Esophagus muscularis mucosa (tissue), 4 donors: ENCODE measurements at regions not wholly inside any gene's neighbourhood (a gene's known extent, or its start where the extent isn't known, plus 50 kb on each side); places are given as distances from the start of the nearest gene placed in this dataset.

ENCODE experiments used
- DNase-seq: peaks from one replicate; pipeline ENCODE4 v3.0.0-alpha.2; 2017; ENCODE audit errors: extremely low spot score
- H3K27ac ChIP-seq, 4 donors: fragments of 200-600 bp; sonication (generic); replicated peaks in 1 of 4; 1 replicate in 3 of 4; 2 replicates in 1 of 4; pipeline ENCODE4 v1.5.1; 2016 to 2019; ENCODE audit warnings: mild to moderate bottlenecking in 1 of 4
- H3K27me3 ChIP-seq, 4 donors: fragments of 200-600 bp; sonication (generic); one replicate each; pipeline versions ENCODE4 v1.5.1 to v1.6.0; 2016 to 2019
- H3K36me3 ChIP-seq, 4 donors: fragments of 200-600 bp; sonication (generic); one replicate each; pipeline ENCODE4 v1.5.1; 2016 to 2019
- H3K4me1 ChIP-seq, 4 donors: fragments of 200-600 bp; sonication (generic); one replicate each; pipeline ENCODE4 v1.5.1; 2016 to 2019
- H3K4me3 ChIP-seq, 4 donors: fragments of 200-600 bp; sonication (generic); 1 replicate in 2 of 4; 2 replicates in 2 of 4; pipeline ENCODE4 v1.5.1; 2016 to 2019; ENCODE audit warnings: mild to moderate bottlenecking in 4 of 4, moderate library complexity in 1 of 4
- H3K9me3 ChIP-seq, 4 donors: fragments of 200-600 bp; sonication (generic); 1 replicate in 3 of 4; 2 replicates in 1 of 4; pipeline ENCODE4 v1.5.1; 2016 to 2019
- CTCF ChIP-seq, 3 experiments: fragments of 200-600 bp in 2 of 3; fragments of 450-650 bp in 1 of 3; sonication (generic) in 2 of 3; IDR thresholded peaks; one replicate each; pipeline ENCODE4 v1.5.1; 2017 to 2019; ENCODE audit warnings: antibody characterized with exemption in 3 of 3, mild to moderate bottlenecking in 2 of 3, moderate library complexity in 1 of 3
- EP300 ChIP-seq: sonication (generic); formaldehyde crosslinking; IDR thresholded peaks from one replicate; pipeline ENCODE4 v1.6.1; 2017; ENCODE audit warnings: antibody characterized with exemption
- POLR2A ChIP-seq: fragments of 450-650 bp; IDR thresholded peaks from one replicate; pipeline ENCODE4 v1.6.1; 2017; ENCODE audit warnings: antibody characterized with exemption, moderate library complexity, mild to moderate bottlenecking, low read depth
- POLR2AphosphoS5 ChIP-seq, 2 donors: sonication (generic); formaldehyde crosslinking; IDR thresholded peaks; one replicate each; pipeline ENCODE4 v1.6.1; 2017; ENCODE audit warnings: antibody characterized with exemption in 2 of 2
- WGBS: methylation state at CpG from one replicate; pipeline ENCODE4 v1.1.5; 2018; 5-methylcytosine and 5-hydroxymethylcytosine counted together
- intact Hi-C: fragments of 100-400 bp; cut with DNase I; formaldehyde crosslinking; loops from one replicate; pipeline ENCODE4 v1.15.1; 2023

- Histone ChIP-seq H3K4me1 (peaks cover 0 to 4% (median 0%) of the 10 kb centered on the region in 4 donors), H3K27ac (no peak overlapping the region), H3K9me3 (no peaks in the 10 kb centered on the region), H3K36me3 (no peaks in the 10 kb centered on the region), H3K4me3 (no peak overlapping the region), H3K27me3 (no peaks in the 10 kb centered on the region)
- no peak for DNase-seq
- intact Hi-C loops, result no loop called here
- TF ChIP-seq EP300 (no peak), POLR2AphosphoS5 (IDR thresholded peaks at IDR 0.05) (no peak)
These were observed 54.0 kb upstream of the CCBE1 start for GRCh38 chr18:59751186-59751585.

GRCh38 chr18:59748628-59749360 lies 51.6 kb upstream of the CCBE1 start:
- DNase-seq, result no peak
- Histone ChIP-seq H3K27me3 (no peaks in the 10 kb centered on the region), H3K27ac (no peak overlapping the region), H3K36me3 (no peaks in the 10 kb centered on the region), H3K4me3 (no peak overlapping the region), H3K9me3 (no peaks in the 10 kb centered on the region), H3K4me1 (peaks cover 0 to 4% (median 0%) of the 10 kb centered on the region in 4 donors)
- TF ChIP-seq POLR2A (no peak), POLR2AphosphoS5 (IDR thresholded peaks at IDR 0.05) (no peak), CTCF (IDR thresholded peaks at IDR 0.05) (no peak), EP300 (no peak)
- WGBS, result 75% methylated on average over 2 of the region's 2 CpGs
- intact Hi-C loops, result no loop called here
